PC-9 (cell line): ENCODE measurements at regions not wholly inside any gene's neighbourhood (a gene's known extent, or its start where the extent isn't known, plus 50 kb on each side); places are given as distances from the start of the nearest gene placed in this dataset.

Experiments
- BruUV-seq: library from RNA; stranded (reverse); fragments of 400-500 nt; replicated peaks from 2 replicates; lab custom pipeline; 2021; lab: Mats Ljungman, UMichigan
- CTCF ChIA-PET: fragments of 300-600 bp; sonication (Branson Sonifier 250); formaldehyde crosslinking; loops from one replicate; lab custom pipeline; 2022; ENCODE audit warnings: antibody characterized with exemption; lab: Charles Lee
- POLR2A ChIA-PET: fragments of 300-600 bp; sonication (Branson Sonifier 250); formaldehyde crosslinking; loops from one replicate; lab custom pipeline; 2022; ENCODE audit warnings: antibody characterized with exemption; ENCODE audit not compliant: unreplicated experiment; lab: Charles Lee
- DNase-seq, 2 experiments: peaks; one replicate each; pipeline versions ENCODE4 v3.0.0 to v3.0.0-alpha.2; 2015 to 2022; ENCODE audit warnings: mixed read lengths in 1 of 2
- H2AFZ ChIP-seq: fragments of 200-600 bp; sonication (generic); 2 replicates; pipeline ENCODE4 v1.8.1; 2017; ENCODE audit warnings: antibody characterized with exemption
- H3F3A ChIP-seq: fragments of 200-600 bp; sonication (generic); 2 replicates; pipeline ENCODE4 v1.8.1; 2017; ENCODE audit warnings: antibody characterized with exemption, mild to moderate bottlenecking, low read depth; ENCODE audit not compliant: insufficient read depth
- H3K27ac ChIP-seq: fragments of 200-600 bp; sonication (generic); 2 replicates; pipeline ENCODE4 v1.6.1; 2016; ENCODE audit warnings: mixed run types
- H3K27me3 ChIP-seq: fragments of 200-600 bp; sonication (generic); 2 replicates; pipeline ENCODE4 v1.6.1; 2016; ENCODE audit warnings: low read depth, mixed run types; ENCODE audit not compliant: insufficient read depth
- H3K36me3 ChIP-seq: fragments of 200-600 bp; sonication (generic); 2 replicates; pipeline ENCODE4 v1.6.1; 2016; ENCODE audit warnings: low read depth, mixed run types
- H3K4me1 ChIP-seq: fragments of 200-600 bp; sonication (generic); replicated peaks from 2 replicates; pipeline ENCODE4 v1.6.1; 2016; ENCODE audit warnings: mixed run types; ENCODE audit not compliant: insufficient read depth
- H3K4me2 ChIP-seq: fragments of 200-600 bp; sonication (generic); 2 replicates; pipeline ENCODE4 v1.6.1; 2017; ENCODE audit warnings: mixed run types
- H3K4me3 ChIP-seq: fragments of 200-600 bp; sonication (generic); 2 replicates; pipeline ENCODE4 v1.6.1; 2016; ENCODE audit warnings: mixed run types
- H3K79me2 ChIP-seq: fragments of 200-600 bp; sonication (generic); 2 replicates; pipeline ENCODE4 v1.6.1; 2017; ENCODE audit warnings: low read depth, mixed run types
- H3K9me2 ChIP-seq: fragments of 200-600 bp; sonication (generic); 2 replicates; pipeline ENCODE4 v1.8.1; 2017; ENCODE audit warnings: mild to moderate bottlenecking; ENCODE audit not compliant: insufficient read depth
- H3K9me3 ChIP-seq: fragments of 200-600 bp; sonication (generic); 2 replicates; pipeline ENCODE4 v1.8.1; 2016; ENCODE audit warnings: low read depth; ENCODE audit not compliant: insufficient read depth
- H4K20me1 ChIP-seq: fragments of 200-600 bp; sonication (generic); 2 replicates; pipeline ENCODE4 v1.8.1; 2017; ENCODE audit not compliant: insufficient read depth
- CTCF ChIP-seq: fragments of 200-600 bp; sonication (generic); conservative IDR thresholded peaks from 2 replicates; pipeline ENCODE4 v1.6.1; 2017; ENCODE audit warnings: mixed run types, antibody characterized with exemption, mild to moderate bottlenecking, moderate library complexity
- EZH2 ChIP-seq: fragments of 200-600 bp; sonication (generic); IDR thresholded peaks from 2 replicates; pipeline ENCODE4 v1.8.0; 2017; ENCODE audit warnings: antibody characterized with exemption, low read depth
- intact Hi-C: fragments of 100-400 bp; cut with micrococcal nuclease; formaldehyde crosslinking; loops from one replicate; pipeline ENCODE4 v1.10.0; 2022; ENCODE audit not compliant: unreplicated experiment

- Histone ChIP-seq H4K20me1 (no peaks in the 10 kb centered on the region), H2AFZ (no peak overlapping the region), H3K4me1 (peaks cover 47% of the 10 kb centered on the region), H3K27me3 (no peaks in the 10 kb centered on the region), H3K4me3 (no peak overlapping the region), H3K9me3 (peaks cover 17% of the 10 kb centered on the region), H3K27ac (peak overlapping the region; percentile 45; the same call in 1 of the 2 replicates), H3K9me2 (no peaks in the 10 kb centered on the region), H3K4me2 (peak overlapping the region; percentile 50; the same call in 1 of the 2 replicates), H3F3A (peaks cover 21% of the 10 kb centered on the region), H3K36me3 (no peaks in the 10 kb centered on the region), H3K79me2 (no peaks in the 10 kb centered on the region)
- no peak for TF ChIP-seq CTCF
- TF ChIP-seq EZH2: no peak
- CTCF ChIA-PET: no interaction called here
- no peak for DNase-seq
- POLR2A ChIA-PET: interaction anchor here (0.6 kb wide), 2 partner anchors 18 to 59 kb away, joined by 3 read pairs; no protein-coding TSS in a partner anchor
- intact Hi-C loops: loop anchor here (1.0 to 2.0 kb wide), 2 partner anchors 46 to 65 kb away; partner anchors contain the start of gene TLK1
- no TSS peak for BruUV-seq
Measured at GRCh38 chr2:171225989-171226388, 65.3 kb upstream of the TLK1 start.

DNA sequence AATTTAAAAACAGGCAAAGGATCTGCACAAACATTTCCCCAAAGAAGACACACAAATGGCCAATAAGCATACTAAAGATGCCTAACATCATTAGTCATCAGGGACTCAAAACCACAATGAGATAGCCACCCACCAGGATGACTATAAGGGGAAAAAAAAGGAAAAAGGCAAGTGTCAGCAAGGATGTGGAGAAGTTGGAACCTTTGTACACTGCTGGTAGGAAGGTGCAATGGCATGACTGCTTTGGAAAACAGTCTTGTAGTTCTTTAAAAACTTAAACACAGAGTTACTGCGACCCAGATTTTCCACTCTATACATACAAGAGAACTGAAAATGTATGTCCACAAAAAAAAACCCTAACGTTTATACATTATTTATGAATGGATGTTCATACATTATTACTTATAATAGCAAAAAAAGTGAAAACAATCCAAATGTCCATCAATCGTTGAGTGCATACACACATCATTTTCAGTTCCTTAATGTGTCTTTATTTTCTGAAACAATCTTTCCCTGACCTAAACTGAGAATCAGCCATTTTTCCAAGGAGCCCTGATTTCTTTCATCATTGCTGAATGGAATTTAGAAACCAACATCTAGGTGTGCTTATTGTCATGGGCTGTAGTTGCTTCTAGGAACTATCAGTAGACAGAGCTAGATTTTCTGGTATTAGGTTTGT lies 64.7 kb upstream of the TLK1 start:
- Histone ChIP-seq H3K4me1 (peaks cover 41% of the 10 kb centered on the region), H3K27ac (peak overlapping the region; percentile 45), H3F3A (peaks cover 21% of the 10 kb centered on the region), H3K4me3 (no peak overlapping the region), H3K4me2 (peak overlapping the region; percentile 50), H3K9me2 (no peaks in the 10 kb centered on the region), H3K9me3 (peaks cover 17% of the 10 kb centered on the region), H4K20me1 (no peaks in the 10 kb centered on the region), H2AFZ (no peak overlapping the region), H3K79me2 (no peaks in the 10 kb centered on the region), H3K36me3 (no peaks in the 10 kb centered on the region), H3K27me3 (no peaks in the 10 kb centered on the region)
- ChIA-PET POLR2A (interaction anchor here (0.6 kb wide), 2 partner anchors 17 to 58 kb away, joined by 3 read pairs; no protein-coding TSS in a partner anchor), CTCF (no interaction called here)
- peak; percentile 43 to 92 for DNase-seq
- intact Hi-C loops: loop anchor here (1.0 to 2.0 kb wide), 2 partner anchors 47 to 65 kb away; partner anchors contain the start of gene TLK1
- BruUV-seq: no TSS peak
- peak; percentile 56 for TF ChIP-seq CTCF
- TF ChIP-seq EZH2: no peak

GRCh38 chr2:171217330-171217729 lies 56.6 kb upstream of the TLK1 start:
- POLR2A ChIA-PET: no interaction called here
- no peak overlapping the region for H2AFZ ChIP-seq
- no peaks in the 10 kb centered on the region for H3K79me2 ChIP-seq
- H3F3A ChIP-seq: no peaks in the 10 kb centered on the region
- BruUV-seq: no TSS peak
- H3K27me3 ChIP-seq: no peaks in the 10 kb centered on the region
- H3K36me3 ChIP-seq: no peaks in the 10 kb centered on the region
- no peak overlapping the region for H3K4me2 ChIP-seq
- H3K9me3 ChIP-seq: peaks cover 3% of the 10 kb centered on the region
- H3K4me3 ChIP-seq: no peak overlapping the region
- CTCF ChIA-PET: no interaction called here
- TF ChIP-seq EZH2 (no peak), CTCF (no peak)
- no peak overlapping the region for H3K27ac ChIP-seq
- no peaks in the 10 kb centered on the region for H4K20me1 ChIP-seq
- no peaks in the 10 kb centered on the region for H3K4me1 ChIP-seq
- intact Hi-C loops: no loop called here
- no peak for DNase-seq
- no peaks in the 10 kb centered on the region for H3K9me2 ChIP-seq
